H1 (cell line): ENCODE measurements at regions not wholly inside any gene's neighbourhood (a gene's known extent, or its start where the extent isn't known, plus 50 kb on each side); places are given as distances from the start of the nearest gene placed in this dataset.

Experiments used
- CTCF ChIA-PET: fragments of 300-600 bp; sonication (Branson Sonifier 250); formaldehyde crosslinking; loops from one replicate; lab custom pipeline; 2021; ENCODE audit not compliant: partially characterized antibody; lab: Charles Lee
- POLR2A ChIA-PET: fragments of 300-600 bp; sonication (Branson Sonifier 250); formaldehyde crosslinking; loops from one replicate; lab custom pipeline; 2021; ENCODE audit warnings: inconsistent platforms; ENCODE audit not compliant: partially characterized antibody; lab: Charles Lee
- DNase-seq, 2 experiments: peaks; one replicate each; pipeline versions ENCODE4 v3.0.0 to v3.0.0-alpha.2; 2010 to 2022; ENCODE audit warnings: low spot score in 2 of 2, low read depth in 1 of 2, mixed read lengths in 1 of 2
- FAIRE-seq: peaks from 2 replicates; lab custom pipeline; 2011; peaks lifted over from hg19 to GRCh38; lab: Jason Lieb, UNC
- H2AFZ ChIP-seq: 2 replicates; pipeline ENCODE4 v1.8.1; 2012; ENCODE audit warnings: low read length, inconsistent platforms
- H2AK5ac ChIP-seq: 2 replicates; pipeline ENCODE4 v1.6.1; 2013; ENCODE audit warnings: low read depth, low read length
- H2BK120ac ChIP-seq: replicated peaks from 2 replicates; pipeline ENCODE3; 2013; ENCODE audit warnings: low read depth, low read length, inconsistent platforms
- H2BK12ac ChIP-seq: 2 replicates; pipeline ENCODE4 v1.6.1; 2013; ENCODE audit warnings: low read depth, low read length
- H2BK15ac ChIP-seq: 2 replicates; pipeline ENCODE4 v1.6.1; 2013; ENCODE audit warnings: low read length
- H2BK20ac ChIP-seq: 2 replicates; pipeline ENCODE4 v1.6.1; 2013; ENCODE audit warnings: low read length
- H2BK5ac ChIP-seq: 2 replicates; pipeline ENCODE4 v1.6.1; 2013; ENCODE audit warnings: low read depth, low read length
- H3K14ac ChIP-seq: 2 replicates; pipeline ENCODE4 v1.6.1; 2013; ENCODE audit warnings: inconsistent platforms; ENCODE audit not compliant: insufficient read length
- H3K18ac ChIP-seq: 2 replicates; pipeline ENCODE4 v1.6.1; 2013; ENCODE audit warnings: low read length; ENCODE audit errors: extremely low read depth
- H3K23ac ChIP-seq: 2 replicates; pipeline ENCODE4 v1.6.1; 2013; ENCODE audit warnings: inconsistent platforms; ENCODE audit not compliant: insufficient read length
- H3K23me2 ChIP-seq: 2 replicates; pipeline ENCODE4 v1.6.1; 2013; ENCODE audit warnings: low read depth, low read length
- H3K27ac ChIP-seq: 2 replicates; pipeline ENCODE4 v1.6.1; 2011; ENCODE audit warnings: low read depth, low read length, inconsistent platforms
- H3K27me3 ChIP-seq, 4 experiments: replicated peaks in 1 of 4; 1 replicate in 1 of 4; 2 replicates in 3 of 4; pipeline versions ENCODE4 v1.6.1 to v1.8.1; 2011 to 2013; ENCODE audit warnings: low read length in 3 of 4, mild to moderate bottlenecking in 3 of 4, inconsistent platforms in 2 of 4, mixed read lengths in 2 of 4, moderate library complexity in 1 of 4; ENCODE audit not compliant: control insufficient read depth in 3 of 4, insufficient read depth in 3 of 4; ENCODE audit errors: extremely low read depth in 1 of 4
- H3K36me3 ChIP-seq, 4 experiments: 2 replicates each; pipeline versions ENCODE4 v1.6.1 to v1.8.1; 2011 to 2013; ENCODE audit warnings: mild to moderate bottlenecking in 4 of 4, low read length in 3 of 4, moderate library complexity in 2 of 4, control low read depth in 1 of 4, inconsistent platforms in 1 of 4; ENCODE audit not compliant: insufficient read depth in 4 of 4, control insufficient read depth in 2 of 4
- H3K4ac ChIP-seq: replicated peaks from 2 replicates; pipeline ENCODE3; 2013; ENCODE audit warnings: low read length, low read depth, mixed read lengths, inconsistent platforms; ENCODE audit not compliant: insufficient read length
- H3K4me1 ChIP-seq, 4 experiments: replicated peaks in 1 of 4; 1 replicate in 1 of 4; 2 replicates in 3 of 4; pipeline versions ENCODE4 v1.6.1 to v1.8.1; 2011 to 2013; ENCODE audit warnings: low read length in 3 of 4, inconsistent platforms in 2 of 4, mixed read lengths in 1 of 4; ENCODE audit not compliant: insufficient read depth in 4 of 4, control insufficient read depth in 3 of 4
- H3K4me2 ChIP-seq, 2 experiments: 2 replicates each; pipeline versions ENCODE4 v1.6.1 to v1.8.1; 2011 to 2013; ENCODE audit warnings: low read depth in 2 of 2, low read length in 2 of 2, control low read depth in 1 of 2, inconsistent platforms in 1 of 2, mild to moderate bottlenecking in 1 of 2; ENCODE audit not compliant: insufficient read depth in 1 of 2
- H3K4me3 ChIP-seq, 4 experiments: fragments of 200-600, 300-600 bp in 1 of 4; sonication (generic), shearing (Covaris generic), sonication (Bioruptor Twin) in 1 of 4; 2 replicates each; pipeline versions ENCODE4 v1.5.1 to v1.8.1; 2011 to 2016; ENCODE audit warnings: low read length in 4 of 4, low read depth in 3 of 4, control low read depth in 2 of 4, inconsistent platforms in 2 of 4, mild to moderate bottlenecking in 2 of 4, mixed read lengths in 1 of 4, moderate library complexity in 1 of 4; ENCODE audit not compliant: insufficient read depth in 2 of 4; ENCODE audit errors: extremely low read depth in 1 of 4
- H3K56ac ChIP-seq: replicated peaks from 2 replicates; pipeline ENCODE3; 2013; ENCODE audit warnings: low read depth, mild to moderate bottlenecking, mixed read lengths, low read length, inconsistent platforms; ENCODE audit not compliant: insufficient read length
- H3K79me1 ChIP-seq: 2 replicates; pipeline ENCODE4 v1.6.1; 2013; ENCODE audit warnings: low read depth, low read length, control low read depth
- H3K79me2 ChIP-seq, 2 experiments: 2 replicates each; pipeline versions ENCODE4 v1.6.1 to v1.8.1; 2012 to 2013; ENCODE audit warnings: low read length in 2 of 2, mild to moderate bottlenecking in 2 of 2, inconsistent platforms in 1 of 2; ENCODE audit not compliant: insufficient read depth in 2 of 2, control insufficient read depth in 1 of 2
- H3K9ac ChIP-seq, 4 experiments: replicated peaks in 1 of 4; 1 replicate in 1 of 4; 2 replicates in 3 of 4; pipeline versions ENCODE4 v1.6.1 to v1.8.1; 2011 to 2013; ENCODE audit warnings: low read depth in 3 of 4, low read length in 3 of 4, control low read depth in 2 of 4, mild to moderate bottlenecking in 2 of 4, moderate library complexity in 2 of 4, inconsistent platforms in 1 of 4; ENCODE audit errors: extremely low read depth in 1 of 4
- H3K9me3 ChIP-seq, 2 experiments: 2 replicates each; pipeline versions ENCODE4 v1.6.1 to v1.8.1; 2012 to 2013; ENCODE audit warnings: mild to moderate bottlenecking in 2 of 2, moderate library complexity in 2 of 2, control low read depth in 1 of 2, inconsistent platforms in 1 of 2, low read depth in 1 of 2, low read length in 1 of 2, mixed read lengths in 1 of 2; ENCODE audit not compliant: insufficient read depth in 2 of 2
- H4K20me1 ChIP-seq, 2 experiments: replicated peaks in 1 of 2; 2 replicates each; pipeline versions ENCODE3 to v1.8.1; 2011 to 2013; ENCODE audit warnings: inconsistent platforms in 2 of 2, low read length in 2 of 2, mild to moderate bottlenecking in 1 of 2; ENCODE audit not compliant: insufficient read depth in 2 of 2, control insufficient read depth in 1 of 2
- H4K5ac ChIP-seq: 2 replicates; pipeline ENCODE4 v1.6.1; 2013; ENCODE audit warnings: low read length, low read depth, mixed read lengths, inconsistent platforms; ENCODE audit not compliant: insufficient read length
- H4K8ac ChIP-seq: 2 replicates; pipeline ENCODE4 v1.8.0; 2013; ENCODE audit warnings: mild to moderate bottlenecking, moderate library complexity, low read length, inconsistent platforms; ENCODE audit not compliant: insufficient read depth; ENCODE audit errors: extremely low read depth
- H4K91ac ChIP-seq: replicated peaks from 2 replicates; pipeline ENCODE3; 2013; ENCODE audit warnings: low read length, mixed read lengths, inconsistent platforms; ENCODE audit not compliant: insufficient read length
- BRCA1 ChIP-seq: IDR thresholded peaks from 2 replicates; pipeline ENCODE4 v1.6.1; 2012; ENCODE audit warnings: low read depth, low read length, improper control_type of control experiment
- CHD2 ChIP-seq: IDR thresholded peaks from 2 replicates; pipeline ENCODE4 v1.6.1; 2012; ENCODE audit warnings: low read length, improper control_type of control experiment
- HDAC2 ChIP-seq, 2 experiments: fragments of 300-600 bp in 1 of 2; sonication (generic) in 1 of 2; IDR thresholded peaks; 2 replicates each; pipeline ENCODE4 v1.6.1; 2011 to 2012; ENCODE audit warnings: low read depth in 2 of 2, low read length in 2 of 2, mild to moderate bottlenecking in 2 of 2, moderate library complexity in 2 of 2, borderline replicate concordance in 1 of 2, inconsistent platforms in 1 of 2
- KDM1A ChIP-seq: fragments of 200-600, 300-600 bp; sonication (generic); IDR thresholded peaks from 2 replicates; pipeline ENCODE4 v1.7.1; 2016; ENCODE audit warnings: mild to moderate bottlenecking, low read length, borderline replicate concordance
- NRF1 ChIP-seq: IDR thresholded peaks from 2 replicates; pipeline ENCODE4 v1.6.1; 2011; ENCODE audit warnings: mild to moderate bottlenecking, low read depth, low read length, improper control_type of control experiment
- POLR2A ChIP-seq, 2 experiments: IDR thresholded peaks; 1 replicate in 1 of 2; 2 replicates in 1 of 2; pipeline ENCODE4 v1.6.1; 2011; ENCODE audit warnings: low read depth in 2 of 2, low read length in 2 of 2, mild to moderate bottlenecking in 2 of 2; ENCODE audit errors: control extremely low read depth in 1 of 2
- POLR2AphosphoS5 ChIP-seq: IDR thresholded peaks from 2 replicates; pipeline ENCODE4 v1.6.1; 2011; ENCODE audit warnings: low read depth, low read length
- RBBP5 ChIP-seq: IDR thresholded peaks from 2 replicates; pipeline ENCODE4 v1.7.1; 2012; ENCODE audit warnings: low read depth, mild to moderate bottlenecking, inconsistent platforms, low read length, moderate library complexity, borderline replicate concordance
- SAP30 ChIP-seq: fragments of 300-600 bp; sonication (generic); IDR thresholded peaks from 2 replicates; pipeline ENCODE4 v1.7.1; 2012; ENCODE audit warnings: low read length, moderate library complexity, mild to moderate bottlenecking, inconsistent platforms; ENCODE audit not compliant: insufficient read depth, insufficient replicate concordance
- SIRT6 ChIP-seq: IDR thresholded peaks from one replicate; pipeline ENCODE4 v1.7.1; 2012; ENCODE audit warnings: low read length, inconsistent platforms
- SIX5 ChIP-seq: IDR thresholded peaks from 2 replicates; pipeline ENCODE4 v1.6.1; 2011; ENCODE audit warnings: mild to moderate bottlenecking, low read depth, low read length
- SP1 ChIP-seq: IDR thresholded peaks from 2 replicates; pipeline ENCODE4 v1.6.1; 2011; ENCODE audit warnings: low read depth, low read length
- SP2 ChIP-seq: IDR thresholded peaks from 2 replicates; pipeline ENCODE4 v1.6.1; 2012; ENCODE audit warnings: mild to moderate bottlenecking, low read length, inconsistent platforms
- SRF ChIP-seq: IDR thresholded peaks from 2 replicates; pipeline ENCODE4 v1.6.1; 2011; ENCODE audit warnings: mild to moderate bottlenecking, low read depth, low read length, moderate library complexity
- TAF7 ChIP-seq: optimal IDR thresholded peaks from 2 replicates; pipeline ENCODE3; 2011; ENCODE audit warnings: low read depth, mild to moderate bottlenecking, inconsistent platforms, low read length, moderate library complexity, borderline replicate concordance
- TBP ChIP-seq: IDR thresholded peaks from 2 replicates; pipeline ENCODE4 v1.6.1; 2011; ENCODE audit warnings: low read depth, low read length, improper control_type of control experiment
- TF ChIP-seq, protein P1 (sequence below): IDR thresholded peaks from 2 replicates; pipeline ENCODE4 v1.6.1; 2011; ENCODE audit warnings: low read depth, mild to moderate bottlenecking, low read length; ENCODE audit not compliant: insufficient read depth

DNA sequence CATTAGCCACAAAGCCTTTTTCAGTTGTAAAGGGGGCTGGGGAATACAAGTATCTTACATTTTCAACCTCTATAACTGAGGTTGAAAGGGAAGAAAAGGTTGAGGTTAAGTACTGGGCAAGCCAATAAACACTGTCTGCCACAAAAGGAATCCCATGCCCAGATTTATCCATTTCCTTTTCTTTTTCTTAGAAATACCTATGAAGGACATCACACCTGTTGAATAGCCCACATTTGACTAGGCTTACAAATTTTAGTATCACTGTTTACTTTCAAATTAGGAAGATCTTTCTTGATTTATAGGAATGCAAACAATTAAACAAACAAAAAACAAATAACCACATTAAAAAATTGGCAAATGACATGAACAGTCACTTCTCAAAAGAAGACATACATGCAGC, 81.0 kb upstream of the CAV2 start:
- Histone ChIP-seq H3K9me3 (no peaks in the 10 kb centered on the region), H3K27ac (no peak overlapping the region)
- FAIRE-seq: no peak
- TF ChIP-seq SRF: no peak
- TF ChIP-seq NRF1: no peak
- TF ChIP-seq POLR2AphosphoS5: no peak
- no peak for TF ChIP-seq POLR2A (IDR thresholded peaks at IDR 0.05; ENCODE audit: control extremely low read depth in 1 of 2, low read depth in 2 of 2, low read length in 2 of 2)
- TF ChIP-seq TAF7: no peak
- no peak for TF ChIP-seq BRCA1
- TF ChIP-seq, protein P1, sequence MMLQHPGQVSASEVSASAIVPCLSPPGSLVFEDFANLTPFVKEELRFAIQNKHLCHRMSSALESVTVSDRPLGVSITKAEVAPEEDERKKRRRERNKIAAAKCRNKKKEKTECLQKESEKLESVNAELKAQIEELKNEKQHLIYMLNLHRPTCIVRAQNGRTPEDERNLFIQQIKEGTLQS: no peak
- TF ChIP-seq HDAC2 (IDR thresholded peaks at IDR 0.05; ENCODE audit: borderline replicate concordance in 1 of 2, low read depth in 2 of 2, low read length in 2 of 2): no peak
- TF ChIP-seq SP2: no peak
- no peak for TF ChIP-seq RBBP5
- TF ChIP-seq SIRT6: no peak
- TF ChIP-seq TBP: no peak
- TF ChIP-seq SP1: no peak
- no peak for TF ChIP-seq SIX5
- no peak for TF ChIP-seq SAP30
- TF ChIP-seq CHD2: no peak
- TF ChIP-seq KDM1A: no peak

More for the DNA sequence above, 81.0 kb upstream of the CAV2 start:
- no peak overlapping the region for H2BK5ac ChIP-seq
- peaks cover 3% of the 10 kb centered on the region; the same call in 1 of the 2 replicates for H3K23me2 ChIP-seq
- H3K4me1 ChIP-seq: peaks cover 0 to 3% (median 0%) of the 10 kb centered on the region in 4 experiments; a peak in 2 of 7 replicates
- H3K18ac ChIP-seq: no peak overlapping the region
- H3K56ac ChIP-seq: no peak overlapping the region
- no peak overlapping the region for H2BK120ac ChIP-seq
- H3K9ac ChIP-seq: no peak overlapping the region
- no peak overlapping the region for H3K4me2 ChIP-seq
- H3K36me3 ChIP-seq: no peaks in the 10 kb centered on the region
- no peaks in the 10 kb centered on the region for H3K79me2 ChIP-seq
- H3K4me3 ChIP-seq: no peak overlapping the region
- no peak overlapping the region for H4K91ac ChIP-seq
- DNase-seq: no peak
- H4K20me1 ChIP-seq: no peaks in the 10 kb centered on the region
- CTCF ChIA-PET: no interaction called here
- no peak overlapping the region for H2BK12ac ChIP-seq
- H2BK20ac ChIP-seq: no peak overlapping the region
- POLR2A ChIA-PET: no interaction called here
- H3K23ac ChIP-seq: no peak overlapping the region
- H4K5ac ChIP-seq: no peak overlapping the region
- no peak overlapping the region for H2BK15ac ChIP-seq
- H3K14ac ChIP-seq: no peak overlapping the region
- H4K8ac ChIP-seq: no peak overlapping the region
- H3K4ac ChIP-seq: no peak overlapping the region
- no peaks in the 10 kb centered on the region for H3K79me1 ChIP-seq
- no peaks in the 10 kb centered on the region for H3K27me3 ChIP-seq
- H2AK5ac ChIP-seq: no peak overlapping the region
- no peak overlapping the region for H2AFZ ChIP-seq
